Activated CD8-positive, alpha-beta memory T cell treated with anti-CD3 and anti-CD28 coated beads, Interleukin-2, amount 10 ng/mL, durations not matched to agents 7 days and 5 days (primary cell): ENCODE measurements at regions not wholly inside any gene's neighbourhood (a gene's known extent, or its start where the extent isn't known, plus 50 kb on each side); places are given as distances from the start of the nearest gene placed in this dataset.

Source experiments
- ATAC-seq: fragments of 150-1000 bp; cut with Tn5 transposase; one replicate; pipeline ENCODE4 v1.10.0; 2021; ENCODE audit warnings: moderate library complexity
- CTCF ChIA-PET: fragments of 350-600 bp; sonication (Branson Sonifier 250); formaldehyde crosslinking; loops from one replicate; lab custom pipeline; 2021; ENCODE audit warnings: antibody characterized with exemption; lab: Charles Lee
- DNase-seq: peaks from one replicate; pipeline ENCODE4 v3.0.0-alpha.2; 2020
- H3K27ac Mint-ChIP-seq: one replicate; pipeline ENCODE4 v1.8.0; 2021; ENCODE audit warnings: mild to moderate bottlenecking, mixed read lengths
- H3K27me3 Mint-ChIP-seq: one replicate; pipeline ENCODE4 v1.8.0; 2021; ENCODE audit warnings: mixed read lengths
- H3K36me3 Mint-ChIP-seq: one replicate; pipeline ENCODE4 v1.8.0; 2021; ENCODE audit warnings: mild to moderate bottlenecking, mixed read lengths
- H3K4me1 Mint-ChIP-seq: one replicate; pipeline ENCODE4 v1.8.0; 2021; ENCODE audit warnings: mixed read lengths
- H3K4me3 Mint-ChIP-seq: one replicate; pipeline ENCODE4 v1.8.0; 2021; ENCODE audit warnings: mild to moderate bottlenecking, moderate library complexity, mixed read lengths
- H3K9me3 Mint-ChIP-seq: one replicate; pipeline ENCODE4 v1.8.0; 2022; ENCODE audit warnings: low read depth, mixed read lengths

DNA sequence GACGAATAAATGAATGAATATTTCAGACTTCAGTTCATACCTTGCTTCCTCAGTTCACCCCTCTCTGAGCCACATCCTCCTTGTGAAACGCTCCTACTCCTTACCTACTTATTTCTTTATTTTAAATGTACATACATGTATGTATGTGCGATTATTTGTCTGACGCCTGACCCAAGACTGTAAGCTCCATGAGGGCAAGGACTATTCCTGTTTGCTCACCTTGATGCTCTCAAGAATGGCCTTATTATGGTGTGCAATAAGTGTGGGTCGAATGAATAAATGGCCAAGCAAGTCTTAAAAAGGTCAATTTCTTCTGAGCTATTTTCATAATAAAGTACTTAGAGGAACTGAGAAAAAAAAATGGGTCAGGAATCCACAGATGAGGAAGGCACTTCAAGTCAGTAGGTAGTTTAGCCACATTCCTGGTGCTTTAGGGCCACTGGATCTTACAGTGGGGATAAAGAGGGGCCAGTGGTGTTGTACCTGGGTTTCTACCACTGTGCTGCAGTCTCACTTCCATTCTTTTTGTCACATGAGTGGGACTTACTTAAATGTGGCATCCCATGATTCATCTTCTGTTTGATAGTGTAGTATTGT, 74.7 kb downstream of the SDC1 start:
- Mint-ChIP-seq H3K36me3 (no peaks in the 10 kb centered on the region), H3K9me3 (no peaks in the 10 kb centered on the region), H3K4me1 (no peaks in the 10 kb centered on the region), H3K4me3 (no peak overlapping the region), H3K27me3 (peaks cover 52% of the 10 kb centered on the region), H3K27ac (no peak overlapping the region)
- ATAC-seq = no peak
- no peak for DNase-seq
- CTCF ChIA-PET = no interaction called here

DNA sequence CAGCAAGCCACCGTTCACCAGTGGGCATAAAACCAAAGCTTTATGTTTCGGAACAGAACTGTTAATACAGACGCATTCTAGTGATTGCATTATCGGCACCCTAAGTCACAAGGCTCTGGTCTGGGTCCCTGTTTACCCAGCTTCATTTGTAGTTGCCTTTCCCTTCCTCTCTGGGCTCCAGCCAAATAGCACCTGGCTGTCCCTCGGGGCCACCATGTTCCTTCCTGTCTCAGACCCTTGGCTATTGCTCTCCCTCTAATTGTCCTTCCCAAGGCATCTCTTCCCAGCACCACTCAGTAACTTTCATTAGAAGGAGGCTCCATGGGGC, 75.3 kb downstream of the SDC1 start:
- no peak overlapping the region for H3K4me3 Mint-ChIP-seq
- H3K27ac Mint-ChIP-seq = no peak overlapping the region
- H3K4me1 Mint-ChIP-seq = no peaks in the 10 kb centered on the region
- no peak for ATAC-seq
- no peaks in the 10 kb centered on the region for H3K9me3 Mint-ChIP-seq
- no peak for DNase-seq
- peaks cover 51% of the 10 kb centered on the region for H3K27me3 Mint-ChIP-seq
- CTCF ChIA-PET = no interaction called here
- no peaks in the 10 kb centered on the region for H3K36me3 Mint-ChIP-seq

DNA sequence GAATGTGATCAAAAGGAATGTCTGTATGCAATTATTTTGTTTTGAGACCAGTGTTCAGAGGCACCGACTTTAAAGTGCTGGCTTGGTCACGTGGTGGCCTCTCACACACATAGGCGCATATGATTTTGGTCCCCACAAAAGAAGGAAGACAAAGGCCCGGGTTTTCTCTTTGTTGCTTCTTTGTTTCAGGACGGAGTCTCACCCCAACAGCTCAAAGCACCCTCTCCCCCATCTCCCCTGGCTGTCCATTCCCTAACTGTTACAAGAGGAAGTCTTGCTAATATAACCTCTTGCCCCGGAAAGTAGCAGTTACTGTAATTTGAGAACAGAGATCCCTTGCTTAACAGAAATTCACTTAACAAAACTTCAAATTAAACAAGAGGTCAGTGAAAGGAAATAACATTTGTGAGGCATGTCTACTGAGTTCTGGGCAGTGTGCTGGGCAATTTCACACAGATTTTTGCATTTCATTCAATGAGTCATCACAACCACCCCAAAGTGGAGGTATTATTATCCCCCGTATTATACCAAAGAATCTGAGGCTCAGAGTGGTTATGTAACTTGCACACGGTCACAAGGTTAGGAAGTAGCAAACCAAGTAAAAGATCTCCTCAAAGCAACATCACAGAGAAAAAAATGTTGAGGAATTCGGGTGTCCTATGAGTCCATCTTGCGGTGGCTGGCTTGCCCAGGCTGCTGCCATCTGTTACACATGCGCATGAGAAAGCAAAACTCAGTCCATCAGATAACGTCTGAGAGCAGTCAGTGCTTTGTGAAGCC, 75.8 kb downstream of the SDC1 start:
- Mint-ChIP-seq H3K4me1 (no peaks in the 10 kb centered on the region), H3K36me3 (no peaks in the 10 kb centered on the region), H3K9me3 (no peaks in the 10 kb centered on the region), H3K4me3 (no peak overlapping the region), H3K27me3 (peaks cover 49% of the 10 kb centered on the region), H3K27ac (no peak overlapping the region)
- ATAC-seq (no peak), DNase-seq (no peak)
- CTCF ChIA-PET = no interaction called here

DNA sequence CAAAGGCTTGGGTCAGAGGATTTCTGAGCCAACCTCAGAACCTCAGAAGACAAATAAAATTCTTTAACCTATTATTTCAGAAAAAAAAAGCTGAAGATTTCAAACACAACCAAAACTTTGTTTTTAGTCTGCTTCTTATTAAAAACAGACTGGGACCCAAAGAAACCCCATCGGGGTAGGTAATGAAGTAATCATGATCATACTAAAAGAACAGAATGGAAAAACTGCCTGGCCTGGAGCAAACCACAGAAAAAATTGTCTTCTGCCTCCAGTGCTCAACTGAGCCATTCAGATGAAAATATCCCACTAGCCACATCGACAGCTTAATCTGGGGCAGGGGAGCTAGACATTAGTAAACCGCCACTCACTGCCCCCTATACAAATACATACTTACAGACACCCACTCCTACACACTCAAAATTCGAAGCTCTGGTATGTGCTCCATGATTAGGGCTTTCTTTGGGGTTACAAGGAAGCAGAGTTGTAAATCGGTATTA, 76.5 kb downstream of the SDC1 start:
- no peak overlapping the region for H3K4me3 Mint-ChIP-seq
- peaks cover 46% of the 10 kb centered on the region for H3K27me3 Mint-ChIP-seq
- CTCF ChIA-PET = no interaction called here

DNA sequence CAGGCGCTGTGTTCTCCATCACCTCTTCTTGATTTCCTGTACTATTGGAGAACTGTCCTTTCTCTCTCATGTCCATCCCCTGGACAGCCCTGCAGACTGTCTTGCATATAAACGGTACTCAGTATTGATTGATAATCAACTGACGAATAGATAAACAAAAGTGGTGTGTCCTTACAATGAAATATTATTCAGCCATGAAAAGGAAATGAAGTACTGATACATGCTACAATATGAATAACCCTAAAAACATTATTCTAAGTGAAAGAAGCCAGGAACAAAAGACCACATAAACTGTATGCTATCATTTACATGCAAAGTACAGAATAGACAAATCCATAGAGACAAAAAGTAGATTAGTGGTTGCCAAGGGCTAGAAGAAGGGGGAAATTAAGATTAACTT, 77.6 kb downstream of the SDC1 start:
- CTCF ChIA-PET = no interaction called here

More for the DNA sequence above, 76.5 kb downstream of the SDC1 start:
- Mint-ChIP-seq H3K9me3 (no peaks in the 10 kb centered on the region), H3K27ac (no peak overlapping the region), H3K4me1 (no peaks in the 10 kb centered on the region), H3K36me3 (no peaks in the 10 kb centered on the region)
- ATAC-seq = no peak
- no peak for DNase-seq

DNA sequence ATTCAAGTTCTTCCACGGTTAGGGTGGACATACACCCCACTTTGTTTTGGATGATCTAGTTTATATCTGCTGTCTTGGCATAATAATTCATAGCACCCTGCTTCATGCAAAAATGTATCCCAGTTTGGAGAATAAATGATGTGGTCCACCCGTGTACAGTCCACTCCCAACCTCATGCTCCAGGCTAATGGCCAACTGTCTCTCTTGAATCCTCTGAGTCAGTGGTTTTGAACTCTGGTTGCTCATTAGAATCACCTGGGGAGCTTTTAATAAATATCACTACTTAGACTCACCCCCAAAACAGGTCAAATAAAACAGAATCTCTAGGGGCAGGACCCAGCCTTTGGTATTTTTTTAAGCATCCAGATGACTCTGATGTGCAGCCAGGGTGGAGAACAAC, 78.5 kb downstream of the SDC1 start:
- no peaks in the 10 kb centered on the region for H3K9me3 Mint-ChIP-seq
- H3K4me3 Mint-ChIP-seq = no peak overlapping the region
- no peak overlapping the region for H3K27ac Mint-ChIP-seq
- CTCF ChIA-PET = no interaction called here
- H3K36me3 Mint-ChIP-seq = no peaks in the 10 kb centered on the region
- peaks cover 38% of the 10 kb centered on the region for H3K27me3 Mint-ChIP-seq
- ATAC-seq (no peak), DNase-seq (no peak)
- no peaks in the 10 kb centered on the region for H3K4me1 Mint-ChIP-seq

More for the DNA sequence above, 77.6 kb downstream of the SDC1 start:
- Mint-ChIP-seq H3K27ac (no peak overlapping the region), H3K4me3 (no peak overlapping the region), H3K27me3 (peaks cover 38% of the 10 kb centered on the region), H3K9me3 (no peaks in the 10 kb centered on the region), H3K36me3 (no peaks in the 10 kb centered on the region), H3K4me1 (no peaks in the 10 kb centered on the region)
- DNase-seq (no peak), ATAC-seq (no peak)

DNA sequence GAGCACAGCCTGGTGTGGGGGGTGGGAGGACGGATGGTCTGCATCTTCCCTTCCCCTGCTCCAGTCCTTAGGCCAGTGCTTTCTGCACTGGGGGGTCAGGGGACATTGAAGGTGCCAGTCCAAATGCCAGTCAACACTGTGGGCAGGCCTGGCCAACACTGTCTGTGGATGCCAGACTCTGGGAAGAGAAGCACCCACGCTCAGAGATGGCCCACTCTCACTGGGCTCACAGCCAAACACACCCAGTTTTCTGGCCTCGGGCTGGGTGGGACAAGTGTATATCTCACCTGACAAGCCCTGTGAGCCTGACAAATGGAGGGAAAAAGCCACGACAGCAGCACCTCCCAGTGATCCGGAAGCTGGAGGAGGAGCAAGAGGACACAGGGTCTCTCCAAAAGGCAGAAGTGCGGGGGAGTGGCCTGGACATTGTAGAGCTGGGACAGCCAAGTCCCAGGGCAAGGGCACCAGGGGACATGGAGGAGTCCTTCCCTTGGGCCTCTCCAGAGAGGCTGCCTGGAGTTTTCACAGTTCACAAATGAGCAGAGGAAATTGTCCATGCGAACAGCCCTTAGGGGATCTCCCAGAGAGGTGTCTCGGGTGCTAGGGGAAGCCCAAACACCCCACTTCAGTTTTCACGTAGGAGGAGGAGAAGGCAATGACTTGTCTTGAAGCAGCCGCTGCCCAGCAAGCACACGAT, 79.3 kb downstream of the SDC1 start:
- H3K27ac Mint-ChIP-seq = no peak overlapping the region
- ATAC-seq (no peak), DNase-seq (no peak)
- H3K9me3 Mint-ChIP-seq = no peaks in the 10 kb centered on the region
- H3K36me3 Mint-ChIP-seq = no peaks in the 10 kb centered on the region
- CTCF ChIA-PET = no interaction called here
- no peaks in the 10 kb centered on the region for H3K4me1 Mint-ChIP-seq
- no peak overlapping the region for H3K4me3 Mint-ChIP-seq
- peaks cover 35% of the 10 kb centered on the region for H3K27me3 Mint-ChIP-seq

DNA sequence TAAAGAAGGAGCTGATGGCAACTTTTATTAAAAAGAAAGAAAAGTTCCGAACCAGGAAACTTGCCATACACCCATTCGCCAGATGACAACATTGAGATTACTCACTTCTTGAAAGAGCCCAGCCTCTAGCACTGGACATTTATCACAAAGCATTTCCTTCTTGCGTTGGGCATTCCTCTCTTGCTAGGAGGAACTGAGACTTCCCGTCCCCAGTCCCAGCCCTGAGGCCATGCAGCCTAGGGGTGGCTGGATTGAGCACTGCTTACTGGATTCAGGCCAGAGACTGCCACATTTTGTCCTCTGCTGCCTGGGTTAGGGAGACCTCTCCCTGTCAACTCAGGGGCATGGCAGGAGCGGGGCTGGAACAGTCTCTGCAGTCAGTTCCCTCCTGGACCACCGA, 80.1 kb downstream of the SDC1 start:
- H3K27me3 Mint-ChIP-seq = peaks cover 27% of the 10 kb centered on the region
- no peaks in the 10 kb centered on the region for H3K9me3 Mint-ChIP-seq
- H3K27ac Mint-ChIP-seq = no peak overlapping the region
- no peak overlapping the region for H3K4me3 Mint-ChIP-seq
- no peaks in the 10 kb centered on the region for H3K4me1 Mint-ChIP-seq
- CTCF ChIA-PET = no interaction called here
- DNase-seq = no peak
- no peak for ATAC-seq
- no peaks in the 10 kb centered on the region for H3K36me3 Mint-ChIP-seq

DNA sequence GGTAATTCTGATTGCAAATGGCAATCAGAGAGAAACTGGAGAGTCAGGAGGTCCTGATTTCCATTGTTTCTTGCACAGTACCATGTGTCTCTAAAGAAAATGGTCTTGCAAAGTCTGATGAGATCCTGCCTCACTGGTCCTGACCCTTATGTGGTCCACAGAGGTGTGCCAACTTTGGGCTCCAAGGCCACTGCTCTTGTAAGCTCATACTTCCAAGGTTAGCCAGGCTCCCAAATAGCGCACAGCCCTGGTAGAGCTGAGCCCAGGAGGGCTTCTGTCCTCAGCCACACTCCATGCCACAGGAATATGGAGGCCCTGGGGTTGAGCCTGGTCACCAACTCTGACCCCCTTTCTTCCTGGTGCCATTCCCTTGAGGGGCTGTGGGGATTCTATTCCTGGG, 80.7 kb downstream of the SDC1 start:
- no peaks in the 10 kb centered on the region for H3K4me1 Mint-ChIP-seq
- H3K27ac Mint-ChIP-seq = no peak overlapping the region
- CTCF ChIA-PET = no interaction called here
- H3K27me3 Mint-ChIP-seq = peaks cover 21% of the 10 kb centered on the region
- H3K4me3 Mint-ChIP-seq = no peak overlapping the region
- no peaks in the 10 kb centered on the region for H3K36me3 Mint-ChIP-seq
- ATAC-seq (no peak), DNase-seq (no peak)
- no peaks in the 10 kb centered on the region for H3K9me3 Mint-ChIP-seq

DNA sequence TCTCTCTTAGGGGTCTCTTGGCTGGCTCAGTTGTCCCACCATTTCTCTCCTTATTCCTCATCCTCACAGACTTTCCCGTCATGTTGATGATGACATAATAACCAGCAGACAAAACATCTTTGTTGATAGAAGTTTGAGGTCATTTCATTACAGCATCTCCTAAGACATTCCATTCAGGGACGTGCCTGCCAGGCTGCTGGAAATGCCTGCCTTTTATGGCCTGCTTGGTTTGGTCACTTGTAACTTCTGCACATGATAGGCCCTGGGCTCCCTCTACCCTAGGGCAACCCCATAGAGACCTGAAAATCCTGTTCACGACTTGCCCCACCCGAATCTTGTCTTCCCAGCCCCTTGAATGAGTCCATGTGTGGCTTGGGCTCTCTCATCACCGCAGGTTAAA, 81.7 kb downstream of the SDC1 start:
- CTCF ChIA-PET = no interaction called here
- Mint-ChIP-seq H3K27ac (no peak overlapping the region), H3K27me3 (peaks cover 13% of the 10 kb centered on the region), H3K4me3 (no peak overlapping the region), H3K4me1 (no peaks in the 10 kb centered on the region), H3K9me3 (no peaks in the 10 kb centered on the region), H3K36me3 (no peaks in the 10 kb centered on the region)
- DNase-seq (no peak), ATAC-seq (no peak)

DNA sequence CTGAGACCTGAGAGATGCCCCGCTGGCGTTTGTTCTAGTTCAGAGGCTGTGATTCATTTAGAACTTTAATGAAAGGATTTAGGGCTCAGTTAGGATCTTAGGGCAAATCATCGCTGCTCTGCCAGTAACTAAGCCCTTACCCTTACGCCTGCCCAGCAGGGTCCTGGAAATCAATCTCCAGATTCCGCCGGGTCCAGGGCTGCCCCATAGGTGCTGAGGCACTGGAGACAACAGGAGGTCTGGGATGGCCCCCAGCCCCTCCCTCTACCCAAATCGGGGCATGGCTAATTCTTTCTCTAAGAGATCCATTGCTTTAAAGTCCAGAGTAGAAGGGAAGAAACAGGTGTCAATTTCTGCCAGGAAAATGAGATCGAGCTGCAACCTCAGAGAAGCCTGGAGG, 83.1 kb downstream of the SDC1 start:
- no peak overlapping the region for H3K27ac Mint-ChIP-seq
- peaks cover 8% of the 10 kb centered on the region for H3K27me3 Mint-ChIP-seq
- no peaks in the 10 kb centered on the region for H3K36me3 Mint-ChIP-seq
- no peak for ATAC-seq
- no peak overlapping the region for H3K4me3 Mint-ChIP-seq
- CTCF ChIA-PET = interaction anchor here (1.4 kb wide), 1 partner anchor 281 kb away, joined by 3 read pairs; no protein-coding TSS in a partner anchor
- no peaks in the 10 kb centered on the region for H3K9me3 Mint-ChIP-seq
- H3K4me1 Mint-ChIP-seq = no peaks in the 10 kb centered on the region
- no peak for DNase-seq

DNA sequence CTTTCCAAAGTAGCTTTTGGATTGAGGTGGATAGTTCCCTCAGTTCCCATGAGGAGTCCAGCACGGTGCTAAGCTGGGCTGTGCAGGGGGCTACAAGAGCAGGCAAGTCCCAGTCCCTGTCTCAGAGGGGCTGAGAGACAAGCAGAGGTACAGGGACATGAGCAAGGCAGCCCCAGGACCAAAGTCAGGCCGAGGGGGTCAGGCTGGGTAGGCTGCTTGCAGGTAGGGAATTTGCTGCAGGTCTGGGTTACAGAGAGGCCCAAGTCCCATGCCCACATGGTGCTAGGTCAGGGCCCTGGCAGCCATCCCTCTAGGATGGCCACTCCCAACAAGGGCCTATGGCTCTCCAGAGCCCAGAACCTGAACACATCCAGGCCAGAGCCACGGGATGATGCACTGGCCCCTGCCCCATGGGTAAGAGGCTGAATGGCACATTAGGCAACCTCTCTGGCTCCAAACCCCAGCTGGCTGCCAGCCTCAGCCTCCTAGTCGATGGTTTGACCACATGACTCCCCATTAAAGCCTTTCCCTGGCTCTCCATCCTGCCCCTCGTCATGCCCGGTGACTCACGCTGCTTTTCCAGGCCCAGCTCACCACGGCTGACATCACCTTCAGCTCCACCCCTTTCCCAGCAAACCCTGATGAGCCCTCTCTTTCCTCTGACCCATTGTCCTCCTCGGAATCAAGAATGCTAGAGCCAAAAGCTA, 83.7 kb downstream of the SDC1 start:
- DNase-seq (no peak), ATAC-seq (no peak)
- H3K36me3 Mint-ChIP-seq = no peaks in the 10 kb centered on the region
- no peak overlapping the region for H3K27ac Mint-ChIP-seq
- H3K27me3 Mint-ChIP-seq = peaks cover 5% of the 10 kb centered on the region
- H3K4me1 Mint-ChIP-seq = no peaks in the 10 kb centered on the region
- no peaks in the 10 kb centered on the region for H3K9me3 Mint-ChIP-seq
- CTCF ChIA-PET = interaction anchor here (1.4 kb wide), 1 partner anchor 281 kb away, joined by 3 read pairs; no protein-coding TSS in a partner anchor
- H3K4me3 Mint-ChIP-seq = no peak overlapping the region

DNA sequence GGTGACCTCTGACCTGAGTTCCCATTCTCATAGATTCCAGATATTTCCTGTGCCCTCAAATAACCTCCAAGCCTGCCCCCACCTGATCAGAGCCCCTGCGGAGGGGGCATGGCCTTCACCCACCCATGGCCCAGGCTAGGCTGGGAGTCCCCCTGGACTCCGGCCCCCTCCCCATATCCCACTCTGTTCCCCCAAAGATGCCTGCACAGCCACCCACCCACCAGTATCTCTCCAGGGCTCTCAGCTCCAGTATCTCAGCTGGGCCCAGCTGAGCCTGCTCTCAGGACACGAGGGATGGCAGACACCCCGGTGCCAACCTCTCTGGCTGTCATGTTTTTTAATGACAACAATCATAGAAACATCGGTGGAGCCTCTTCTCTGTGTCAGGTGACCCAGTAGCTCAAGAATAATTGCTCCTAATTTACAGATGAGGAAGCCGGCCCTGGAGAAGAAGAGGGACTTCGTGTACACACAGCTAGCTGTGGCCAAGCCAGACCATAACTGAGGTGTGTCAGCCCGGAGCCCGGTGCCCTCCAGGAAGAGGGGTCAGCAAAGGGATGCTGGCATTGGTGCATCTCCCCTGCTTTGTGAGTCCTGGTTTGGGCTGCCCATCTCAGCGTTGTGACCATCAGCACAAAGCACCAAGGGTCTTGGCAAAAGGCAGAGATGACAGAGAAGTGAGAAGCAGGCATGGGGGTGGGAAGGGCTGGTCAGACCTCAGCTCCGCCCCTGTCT, 84.4 kb downstream of the SDC1 start:
- CTCF ChIA-PET = interaction anchor here (1.4 kb wide), 1 partner anchor 282 kb away, joined by 3 read pairs; no protein-coding TSS in a partner anchor
- Mint-ChIP-seq H3K36me3 (no peaks in the 10 kb centered on the region), H3K9me3 (no peaks in the 10 kb centered on the region), H3K4me1 (no peaks in the 10 kb centered on the region), H3K4me3 (no peak overlapping the region), H3K27me3 (peaks cover 6% of the 10 kb centered on the region), H3K27ac (no peak overlapping the region)
- ATAC-seq = no peak
- DNase-seq = no peak
